ENCODE measurements at regions not wholly inside any gene's neighbourhood (a gene's known extent, or its start where the extent isn't known, plus 50 kb on each side); places are given as distances from the start of the nearest gene placed in this dataset.

DNA sequence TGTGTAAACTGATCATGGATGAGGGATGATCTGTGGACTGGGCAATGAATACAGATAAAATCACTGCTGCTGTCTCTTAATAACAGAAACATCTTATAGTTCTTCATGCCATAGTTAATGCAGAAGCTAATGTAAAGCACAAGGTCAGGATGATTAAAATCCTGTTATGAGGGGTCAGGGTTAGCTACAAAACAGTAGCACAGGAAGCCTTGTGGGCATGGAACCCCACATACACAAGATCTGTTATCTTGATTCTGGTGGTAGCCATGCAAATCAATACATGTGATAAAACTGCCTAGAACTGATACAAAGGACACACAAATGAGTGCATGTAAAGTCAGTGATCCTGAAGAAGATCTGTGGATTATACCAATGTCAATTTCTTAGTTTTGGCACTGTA is 96.4 kb downstream of the KLF12 start (continued):
- TF ChIP-seq, protein P1, sequence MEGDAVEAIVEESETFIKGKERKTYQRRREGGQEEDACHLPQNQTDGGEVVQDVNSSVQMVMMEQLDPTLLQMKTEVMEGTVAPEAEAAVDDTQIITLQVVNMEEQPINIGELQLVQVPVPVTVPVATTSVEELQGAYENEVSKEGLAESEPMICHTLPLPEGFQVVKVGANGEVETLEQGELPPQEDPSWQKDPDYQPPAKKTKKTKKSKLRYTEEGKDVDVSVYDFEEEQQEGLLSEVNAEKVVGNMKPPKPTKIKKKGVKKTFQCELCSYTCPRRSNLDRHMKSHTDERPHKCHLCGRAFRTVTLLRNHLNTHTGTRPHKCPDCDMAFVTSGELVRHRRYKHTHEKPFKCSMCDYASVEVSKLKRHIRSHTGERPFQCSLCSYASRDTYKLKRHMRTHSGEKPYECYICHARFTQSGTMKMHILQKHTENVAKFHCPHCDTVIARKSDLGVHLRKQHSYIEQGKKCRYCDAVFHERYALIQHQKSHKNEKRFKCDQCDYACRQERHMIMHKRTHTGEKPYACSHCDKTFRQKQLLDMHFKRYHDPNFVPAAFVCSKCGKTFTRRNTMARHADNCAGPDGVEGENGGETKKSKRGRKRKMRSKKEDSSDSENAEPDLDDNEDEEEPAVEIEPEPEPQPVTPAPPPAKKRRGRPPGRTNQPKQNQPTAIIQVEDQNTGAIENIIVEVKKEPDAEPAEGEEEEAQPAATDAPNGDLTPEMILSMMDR (IDR thresholded peaks at IDR 0.05 in 2 of 3, conservative IDR thresholded peaks at IDR 0.05 in 1 of 3; ENCODE audit: borderline replicate concordance in 1 of 3, insufficient read depth in 1 of 3, low read depth in 2 of 3, low read length in 2 of 3): no peak
- TF ChIP-seq EGR1 (IDR thresholded peaks at IDR 0.05; ENCODE audit: low read depth): no peak

DNA sequence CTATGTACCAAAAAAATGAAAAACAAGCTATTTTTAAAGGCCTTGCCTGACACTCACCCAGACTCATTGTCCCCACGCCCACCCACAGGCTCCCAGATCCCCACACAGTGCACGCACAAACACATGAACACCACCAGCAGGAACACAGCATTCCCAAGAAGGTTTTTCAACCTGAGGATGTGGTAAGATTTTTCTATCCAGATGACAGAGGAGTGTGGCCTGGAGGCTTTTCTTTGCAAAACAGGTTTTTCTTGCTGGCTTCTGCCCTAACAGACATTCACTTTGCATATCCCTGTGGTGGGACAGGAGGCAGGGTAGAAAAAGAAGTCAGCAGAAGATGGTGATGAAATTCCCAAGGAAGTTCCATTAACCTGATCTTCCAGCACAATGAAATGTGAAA is 97.8 kb downstream of the KLF12 start:
- no peak for ATAC-seq
- no peaks in the 10 kb centered on the region for H3K36me3 ChIP-seq (ENCODE audit: control insufficient read depth in 1 of 2, insufficient read depth in 2 of 2, low read length in 2 of 2)
- ChIA-PET RAD21 (ENCODE audit: low non-redundant PET in 1 of 2, low total read pairs in 2 of 2, uncharacterized antibody in 2 of 2, unreplicated experiment in 2 of 2) (no interaction called here), CTCF (no interaction called here), POLR2A (no interaction called here)
- H3K4me2 ChIP-seq (ENCODE audit: low read length): peak overlapping the region; percentile 13; the same call in 1 of the 2 replicates
- H3K9me3 ChIP-seq (ENCODE audit: control insufficient read depth in 1 of 2, insufficient read depth in 1 of 2, low read depth in 1 of 2, low read length in 2 of 2): no peaks in the 10 kb centered on the region
- BruUV-seq (replicated peaks): no TSS peak
- H2AFZ ChIP-seq (ENCODE audit: low read depth, low read length, poor library complexity, severe bottlenecking): no peak overlapping the region
- no peak overlapping the region for H3K27ac ChIP-seq (ENCODE audit: low read depth, low read length)
- no peaks in the 10 kb centered on the region for H3K9me2 ChIP-seq (ENCODE audit: insufficient read depth)
- intact Hi-C loops (cut with micrococcal nuclease): no loop called here
- no peak for DNase-seq (ENCODE audit: low read depth, low spot score)
- TF ChIP-seq ZNF274 (IDR thresholded peaks at IDR 0.05; ENCODE audit: low read depth, low read length) (no peak), POLR2AphosphoS5 (IDR thresholded peaks at IDR 0.05; ENCODE audit: low read depth, low read length) (no peak), SP1 (IDR thresholded peaks at IDR 0.05; ENCODE audit: low read depth) (no peak; the same call in 1 of the 2 replicates), YY1 (IDR thresholded peaks at IDR 0.05; ENCODE audit: extremely low read depth, insufficient replicate concordance, low read depth, low read length) (no peak), CBX3 (IDR thresholded peaks at IDR 0.05; ENCODE audit: low read depth) (no peak), ZFX (IDR thresholded peaks at IDR 0.05) (no peak), TCF7L2 (IDR thresholded peaks at IDR 0.05; ENCODE audit: borderline replicate concordance, extremely low read depth, insufficient read depth, insufficient read length) (no peak), POLR2A (IDR thresholded peaks at IDR 0.05; ENCODE audit: borderline replicate concordance, extremely low read depth, insufficient read depth, insufficient read length) (no peak), EZH2phosphoT487 (IDR thresholded peaks at IDR 0.05; ENCODE audit: borderline replicate concordance) (no peak), FOSL1 (IDR thresholded peaks at IDR 0.05; ENCODE audit: low read depth) (no peak), ELF1 (IDR thresholded peaks at IDR 0.05; ENCODE audit: borderline replicate concordance, low read depth) (no peak), CEBPB (IDR thresholded peaks at IDR 0.05; ENCODE audit: low read depth) (no peak), JUND (IDR thresholded peaks at IDR 0.05) (no peak), RAD21 (IDR thresholded peaks at IDR 0.05; ENCODE audit: low read depth) (no peak), EZH2 (IDR thresholded peaks at IDR 0.05) (no peak), SRF (IDR thresholded peaks at IDR 0.05; ENCODE audit: low read depth) (no peak), SIN3A (IDR thresholded peaks at IDR 0.05; ENCODE audit: low read depth) (no peak)
- TF ChIP-seq, protein P2, sequence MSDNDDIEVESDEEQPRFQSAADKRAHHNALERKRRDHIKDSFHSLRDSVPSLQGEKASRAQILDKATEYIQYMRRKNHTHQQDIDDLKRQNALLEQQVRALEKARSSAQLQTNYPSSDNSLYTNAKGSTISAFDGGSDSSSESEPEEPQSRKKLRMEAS (IDR thresholded peaks at IDR 0.05): no peak
- TF ChIP-seq, protein P3, sequence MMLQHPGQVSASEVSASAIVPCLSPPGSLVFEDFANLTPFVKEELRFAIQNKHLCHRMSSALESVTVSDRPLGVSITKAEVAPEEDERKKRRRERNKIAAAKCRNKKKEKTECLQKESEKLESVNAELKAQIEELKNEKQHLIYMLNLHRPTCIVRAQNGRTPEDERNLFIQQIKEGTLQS (IDR thresholded peaks at IDR 0.05): no peak
- TF ChIP-seq, protein P4, sequence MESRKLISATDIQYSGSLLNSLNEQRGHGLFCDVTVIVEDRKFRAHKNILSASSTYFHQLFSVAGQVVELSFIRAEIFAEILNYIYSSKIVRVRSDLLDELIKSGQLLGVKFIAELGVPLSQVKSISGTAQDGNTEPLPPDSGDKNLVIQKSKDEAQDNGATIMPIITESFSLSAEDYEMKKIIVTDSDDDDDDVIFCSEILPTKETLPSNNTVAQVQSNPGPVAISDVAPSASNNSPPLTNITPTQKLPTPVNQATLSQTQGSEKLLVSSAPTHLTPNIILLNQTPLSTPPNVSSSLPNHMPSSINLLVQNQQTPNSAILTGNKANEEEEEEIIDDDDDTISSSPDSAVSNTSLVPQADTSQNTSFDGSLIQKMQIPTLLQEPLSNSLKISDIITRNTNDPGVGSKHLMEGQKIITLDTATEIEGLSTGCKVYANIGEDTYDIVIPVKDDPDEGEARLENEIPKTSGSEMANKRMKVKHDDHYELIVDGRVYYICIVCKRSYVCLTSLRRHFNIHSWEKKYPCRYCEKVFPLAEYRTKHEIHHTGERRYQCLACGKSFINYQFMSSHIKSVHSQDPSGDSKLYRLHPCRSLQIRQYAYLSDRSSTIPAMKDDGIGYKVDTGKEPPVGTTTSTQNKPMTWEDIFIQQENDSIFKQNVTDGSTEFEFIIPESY (IDR thresholded peaks at IDR 0.05; ENCODE audit: extremely low read depth, insufficient replicate concordance, low read length): no peak
- H4K20me1 ChIP-seq (ENCODE audit: insufficient read depth): no peaks in the 10 kb centered on the region
- no peak overlapping the region for H3K9ac ChIP-seq (ENCODE audit: low read length)
- H3K27me3 ChIP-seq (ENCODE audit: insufficient read depth, low read length): no peaks in the 10 kb centered on the region
- no peak overlapping the region for H3K4me3 ChIP-seq (replicated peaks in 1 of 2; ENCODE audit: low read depth in 1 of 2, low read length in 2 of 2)
- H3K4me1 ChIP-seq (ENCODE audit: control insufficient read depth in 1 of 2, insufficient read depth in 2 of 2, low read length in 2 of 2): peaks cover 6 to 8% of the 10 kb centered on the region in 2 experiments; a peak in 2 of 4 replicates
- H3K79me2 ChIP-seq (ENCODE audit: insufficient read depth, low read length): no peaks in the 10 kb centered on the region

Measured in HCT116 (cell line).